ENCODE measurements at regions not wholly inside any gene's neighbourhood (a gene's known extent, or its start where the extent isn't known, plus 50 kb on each side); places are given as distances from the start of the nearest gene placed in this dataset.

- TF ChIP-seq REST (IDR thresholded peaks at IDR 0.05; ENCODE audit: low read depth), result no peak
- no peak for TF ChIP-seq USF1 (IDR thresholded peaks at IDR 0.05)
- no peak for TF ChIP-seq EP300 (IDR thresholded peaks at IDR 0.05; ENCODE audit: borderline replicate concordance)
- TF ChIP-seq, protein P1, sequence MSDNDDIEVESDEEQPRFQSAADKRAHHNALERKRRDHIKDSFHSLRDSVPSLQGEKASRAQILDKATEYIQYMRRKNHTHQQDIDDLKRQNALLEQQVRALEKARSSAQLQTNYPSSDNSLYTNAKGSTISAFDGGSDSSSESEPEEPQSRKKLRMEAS (IDR thresholded peaks at IDR 0.05), result no peak
- TF ChIP-seq RAD21 (IDR thresholded peaks at IDR 0.05; ENCODE audit: low read depth), result no peak
- TF ChIP-seq TEAD4 (IDR thresholded peaks at IDR 0.05), result no peak
- TF ChIP-seq YY1 (IDR thresholded peaks at IDR 0.05; ENCODE audit: low read depth), result no peak
- TF ChIP-seq TAF1 (IDR thresholded peaks at IDR 0.05; ENCODE audit: low read depth), result no peak
- no peak for TF ChIP-seq ZBTB7A (IDR thresholded peaks at IDR 0.05; ENCODE audit: low read depth)
- TF ChIP-seq CEBPB (IDR thresholded peaks at IDR 0.05), result no peak
- TF ChIP-seq EGR1 (IDR thresholded peaks at IDR 0.05), result no peak
- no peak for TF ChIP-seq NFIC (IDR thresholded peaks at IDR 0.05)
- no peak for TF ChIP-seq TCF12 (IDR thresholded peaks at IDR 0.05; ENCODE audit: low read depth)
- no peak for TF ChIP-seq FOXM1 (IDR thresholded peaks at IDR 0.05; ENCODE audit: borderline replicate concordance, low read depth)
- no peak for TF ChIP-seq CREB1 (IDR thresholded peaks at IDR 0.05; ENCODE audit: low read depth)
These were observed 71.0 kb downstream of the CRYGS start for GRCh38 chr3:186473166-186473565.

DNA sequence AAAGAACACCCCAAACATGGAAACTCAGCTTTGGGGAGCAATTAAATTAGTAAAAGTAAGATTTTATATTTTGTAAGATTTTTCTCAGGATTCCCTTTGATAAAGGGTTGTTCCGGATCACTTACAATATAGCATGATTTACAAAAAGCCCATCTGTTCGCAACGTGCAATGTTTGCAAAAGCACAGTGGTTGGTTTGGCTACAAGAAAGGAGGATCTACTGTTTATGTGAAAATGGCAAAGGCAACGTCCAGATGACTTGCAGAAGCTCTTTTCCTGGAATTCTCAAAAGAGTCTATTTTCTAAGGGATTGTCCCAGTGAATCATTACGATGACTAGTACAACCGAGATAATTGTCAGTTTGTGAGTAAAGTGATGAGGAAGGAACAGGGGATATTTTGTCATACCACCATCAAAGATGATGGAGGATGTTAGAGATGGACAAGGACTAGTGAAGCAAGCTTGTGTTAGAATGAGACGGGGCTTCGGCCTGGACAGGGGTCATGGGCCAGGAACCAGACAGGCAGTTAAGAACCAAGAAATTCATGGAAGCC is 71.6 kb downstream of the CRYGS start:
- TF ChIP-seq, protein P1 (IDR thresholded peaks at IDR 0.05), result no peak
- TF ChIP-seq FOXM1 (IDR thresholded peaks at IDR 0.05; ENCODE audit: borderline replicate concordance, low read depth), result no peak
- no peak for TF ChIP-seq TAF1 (IDR thresholded peaks at IDR 0.05; ENCODE audit: low read depth)
- TF ChIP-seq RAD21 (IDR thresholded peaks at IDR 0.05; ENCODE audit: low read depth), result no peak
- TF ChIP-seq REST (IDR thresholded peaks at IDR 0.05; ENCODE audit: low read depth), result no peak
- TF ChIP-seq TCF12 (IDR thresholded peaks at IDR 0.05; ENCODE audit: low read depth), result no peak
- no peak for TF ChIP-seq CREB1 (IDR thresholded peaks at IDR 0.05; ENCODE audit: low read depth)
- TF ChIP-seq TEAD4 (IDR thresholded peaks at IDR 0.05), result no peak
- no peak for TF ChIP-seq EP300 (IDR thresholded peaks at IDR 0.05; ENCODE audit: borderline replicate concordance)
- TF ChIP-seq USF1 (IDR thresholded peaks at IDR 0.05), result no peak
- no peak for TF ChIP-seq ZBTB7A (IDR thresholded peaks at IDR 0.05; ENCODE audit: low read depth)
- no peak for TF ChIP-seq NFIC (IDR thresholded peaks at IDR 0.05)
- no peak for TF ChIP-seq YY1 (IDR thresholded peaks at IDR 0.05; ENCODE audit: low read depth)
- no peak for TF ChIP-seq EGR1 (IDR thresholded peaks at IDR 0.05)

DNA sequence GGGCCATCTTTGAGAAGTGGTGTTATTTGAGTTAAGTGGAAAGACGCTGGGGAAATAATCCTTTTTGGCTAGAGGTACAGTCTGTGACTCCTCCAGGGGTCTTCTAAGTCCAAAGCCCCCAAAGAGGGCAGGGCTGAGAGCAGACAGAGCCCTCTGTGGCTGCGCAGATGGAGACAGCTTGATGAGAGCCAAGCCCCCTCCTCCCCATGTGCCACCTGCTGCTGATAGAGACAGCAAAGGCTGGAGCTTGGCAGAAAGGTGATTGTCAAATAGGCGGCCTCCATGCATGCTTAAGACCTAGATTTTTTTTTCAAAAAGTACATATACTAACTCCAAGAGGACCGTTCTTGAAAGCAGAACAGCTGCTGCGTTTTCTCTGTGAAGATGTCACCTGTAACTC is 72.4 kb downstream of the CRYGS start:
- TF ChIP-seq EP300 (IDR thresholded peaks at IDR 0.05; ENCODE audit: borderline replicate concordance) (no peak), TAF1 (IDR thresholded peaks at IDR 0.05; ENCODE audit: low read depth) (no peak), EGR1 (IDR thresholded peaks at IDR 0.05) (no peak), RAD21 (IDR thresholded peaks at IDR 0.05; ENCODE audit: low read depth) (no peak), FOXM1 (IDR thresholded peaks at IDR 0.05; ENCODE audit: borderline replicate concordance, low read depth) (no peak), TEAD4 (IDR thresholded peaks at IDR 0.05) (no peak), USF1 (IDR thresholded peaks at IDR 0.05) (no peak), YY1 (IDR thresholded peaks at IDR 0.05; ENCODE audit: low read depth) (no peak), ZBTB7A (IDR thresholded peaks at IDR 0.05; ENCODE audit: low read depth) (no peak)

DNA sequence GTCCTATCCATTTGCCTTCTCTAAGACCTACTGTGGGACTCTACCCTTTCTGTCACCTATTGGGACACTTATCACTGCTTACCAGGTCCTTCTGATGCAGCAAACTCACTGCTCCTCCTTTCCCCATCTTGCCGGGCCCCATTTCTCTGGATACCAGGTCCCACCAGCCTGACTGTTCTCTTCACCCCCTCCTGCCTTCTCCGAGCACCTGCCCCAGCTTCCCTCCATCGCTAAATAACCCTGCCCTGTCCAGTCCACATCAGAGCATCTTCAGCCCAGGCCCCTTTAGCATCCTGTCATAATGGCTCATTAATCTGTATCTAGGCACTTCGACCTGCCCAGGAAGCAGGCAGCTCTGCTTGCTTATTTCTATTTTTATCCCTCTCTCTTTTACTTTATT is 74.7 kb downstream of the CRYGS start:
- TF ChIP-seq RAD21 (IDR thresholded peaks at IDR 0.05; ENCODE audit: low read depth) (no peak), EP300 (IDR thresholded peaks at IDR 0.05; ENCODE audit: borderline replicate concordance) (no peak), TEAD4 (IDR thresholded peaks at IDR 0.05) (no peak), USF1 (IDR thresholded peaks at IDR 0.05) (no peak), TCF12 (IDR thresholded peaks at IDR 0.05; ENCODE audit: low read depth) (no peak), CEBPB (IDR thresholded peaks at IDR 0.05) (no peak)

DNA sequence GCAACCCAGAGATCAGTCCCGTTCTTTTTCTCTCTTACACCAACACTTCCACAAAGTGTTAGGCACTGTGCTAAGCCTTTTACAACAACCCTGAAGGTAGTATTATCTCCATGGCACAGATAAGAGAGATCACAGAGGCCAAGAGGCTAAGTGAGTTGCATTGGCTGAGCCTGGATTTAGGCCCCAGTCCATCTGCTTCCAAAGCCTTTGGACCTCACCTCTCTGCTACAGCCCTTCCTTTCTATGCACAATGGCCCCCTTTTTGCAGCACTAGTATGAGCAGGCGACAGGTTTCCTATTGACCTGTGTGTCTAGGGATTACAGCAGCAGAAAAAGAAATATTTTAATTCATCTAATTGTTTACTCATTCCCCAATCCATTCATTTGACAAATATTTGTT is 76.2 kb downstream of the CRYGS start:
- no peak for TF ChIP-seq USF1 (IDR thresholded peaks at IDR 0.05)
